Vagina (tissue), 2 donors: ENCODE measurements at regions not wholly inside any gene's neighbourhood (a gene's known extent, or its start where the extent isn't known, plus 50 kb on each side); places are given as distances from the start of the nearest gene placed in this dataset.

Source experiments
- DNase-seq, 2 donors: peaks; one replicate each; pipeline ENCODE4 v3.0.0-alpha.2; 2017; ENCODE audit errors: extremely low spot score in 2 of 2
- H3K27ac ChIP-seq: fragments of 200-600 bp; sonication (generic); one replicate; pipeline ENCODE4 v1.5.1; 2019
- H3K27me3 ChIP-seq: fragments of 200-600 bp; sonication (generic); one replicate; pipeline ENCODE4 v1.5.1; 2019
- H3K36me3 ChIP-seq, 2 donors: fragments of 200-600 bp; sonication (generic); one replicate each; pipeline ENCODE4 v1.5.1; 2017 to 2019
- H3K4me1 ChIP-seq: fragments of 200-600 bp; sonication (generic); one replicate; pipeline ENCODE4 v1.5.1; 2019
- H3K4me3 ChIP-seq, 2 donors: fragments of 200-600 bp; sonication (generic); 1 replicate in 1 of 2; 2 replicates in 1 of 2; pipeline ENCODE4 v1.5.1; 2016 to 2019
- H3K9me3 ChIP-seq: fragments of 200-600 bp; sonication (generic); one replicate; pipeline ENCODE4 v1.5.1; 2019
- POLR2A ChIP-seq, 2 donors: fragments of 450-650 bp; IDR thresholded peaks; one replicate each; pipeline ENCODE4 v1.6.1; 2017; ENCODE audit warnings: antibody characterized with exemption in 2 of 2, mild to moderate bottlenecking in 2 of 2, moderate library complexity in 2 of 2
- POLR2AphosphoS5 ChIP-seq, 2 donors: sonication (generic); formaldehyde crosslinking; IDR thresholded peaks; one replicate each; pipeline ENCODE4 v1.9.0; 2017; ENCODE audit warnings: antibody characterized with exemption in 2 of 2, mild to moderate bottlenecking in 2 of 2, low read depth in 1 of 2; ENCODE audit not compliant: insufficient read depth in 1 of 2
- intact Hi-C: fragments of 100-400 bp; cut with DNase I; formaldehyde crosslinking; loops from one replicate; pipeline ENCODE4 v1.15.1; 2023
- TF ChIP-seq, protein P1 (sequence below), 3 experiments: fragments of 450-650 bp in 2 of 3; fragments of 200-600 bp in 1 of 3; sonication (generic) in 1 of 3; IDR thresholded peaks; one replicate each; pipeline ENCODE4 v1.5.1; 2017 to 2019; ENCODE audit warnings: antibody characterized with exemption in 3 of 3, mild to moderate bottlenecking in 2 of 3, moderate library complexity in 2 of 3

DNA sequence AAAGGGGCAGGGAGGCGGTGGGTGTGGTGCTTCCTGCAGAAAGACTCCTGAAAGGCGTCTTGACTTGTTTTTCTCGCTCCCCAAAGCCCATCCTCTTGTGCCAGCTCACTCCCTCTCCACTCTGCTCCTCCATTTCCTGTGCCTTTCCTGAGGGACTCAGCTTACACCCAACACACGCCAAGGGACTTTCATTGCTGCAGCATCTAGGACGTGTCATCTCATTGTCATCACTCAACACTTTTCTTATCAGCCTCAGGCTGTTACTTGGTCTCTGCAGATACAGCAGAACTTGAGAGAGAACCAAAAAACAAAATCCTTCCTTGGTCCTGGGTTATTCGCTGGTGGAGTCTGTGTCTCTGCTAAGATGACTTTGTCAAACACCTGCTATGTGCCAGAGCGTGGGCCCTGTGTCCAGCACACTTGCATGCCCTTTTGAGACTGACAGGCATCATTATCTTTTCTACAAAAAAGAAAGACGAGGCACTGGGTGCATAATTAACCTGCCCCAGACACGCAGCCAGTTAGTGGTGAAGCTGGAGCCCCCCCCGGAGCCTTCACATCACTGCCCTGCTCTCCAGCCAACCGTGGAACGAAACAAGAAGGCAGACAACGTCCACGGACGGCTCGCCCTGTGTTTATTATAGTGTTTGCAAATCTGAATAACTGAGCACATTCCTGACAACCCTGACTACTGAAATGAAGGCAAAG is 261.7 kb upstream of the HDAC4 start:
- no peaks in the 10 kb centered on the region for H3K9me3 ChIP-seq
- DNase-seq, result no peak
- TF ChIP-seq POLR2A (IDR thresholded peaks at IDR 0.05) (no peak), POLR2AphosphoS5 (IDR thresholded peaks at IDR 0.05; ENCODE audit: insufficient read depth in 1 of 2, low read depth in 1 of 2) (no peak)
- TF ChIP-seq, protein P1, sequence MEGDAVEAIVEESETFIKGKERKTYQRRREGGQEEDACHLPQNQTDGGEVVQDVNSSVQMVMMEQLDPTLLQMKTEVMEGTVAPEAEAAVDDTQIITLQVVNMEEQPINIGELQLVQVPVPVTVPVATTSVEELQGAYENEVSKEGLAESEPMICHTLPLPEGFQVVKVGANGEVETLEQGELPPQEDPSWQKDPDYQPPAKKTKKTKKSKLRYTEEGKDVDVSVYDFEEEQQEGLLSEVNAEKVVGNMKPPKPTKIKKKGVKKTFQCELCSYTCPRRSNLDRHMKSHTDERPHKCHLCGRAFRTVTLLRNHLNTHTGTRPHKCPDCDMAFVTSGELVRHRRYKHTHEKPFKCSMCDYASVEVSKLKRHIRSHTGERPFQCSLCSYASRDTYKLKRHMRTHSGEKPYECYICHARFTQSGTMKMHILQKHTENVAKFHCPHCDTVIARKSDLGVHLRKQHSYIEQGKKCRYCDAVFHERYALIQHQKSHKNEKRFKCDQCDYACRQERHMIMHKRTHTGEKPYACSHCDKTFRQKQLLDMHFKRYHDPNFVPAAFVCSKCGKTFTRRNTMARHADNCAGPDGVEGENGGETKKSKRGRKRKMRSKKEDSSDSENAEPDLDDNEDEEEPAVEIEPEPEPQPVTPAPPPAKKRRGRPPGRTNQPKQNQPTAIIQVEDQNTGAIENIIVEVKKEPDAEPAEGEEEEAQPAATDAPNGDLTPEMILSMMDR (IDR thresholded peaks at IDR 0.05), result no peak
- peaks cover 20% of the 10 kb centered on the region for H3K4me1 ChIP-seq
- intact Hi-C loops, result no loop called here
- H3K4me3 ChIP-seq, result no peak overlapping the region
- H3K36me3 ChIP-seq, result no peaks in the 10 kb centered on the region
- no peaks in the 10 kb centered on the region for H3K27me3 ChIP-seq
- H3K27ac ChIP-seq, result no peak overlapping the region

DNA sequence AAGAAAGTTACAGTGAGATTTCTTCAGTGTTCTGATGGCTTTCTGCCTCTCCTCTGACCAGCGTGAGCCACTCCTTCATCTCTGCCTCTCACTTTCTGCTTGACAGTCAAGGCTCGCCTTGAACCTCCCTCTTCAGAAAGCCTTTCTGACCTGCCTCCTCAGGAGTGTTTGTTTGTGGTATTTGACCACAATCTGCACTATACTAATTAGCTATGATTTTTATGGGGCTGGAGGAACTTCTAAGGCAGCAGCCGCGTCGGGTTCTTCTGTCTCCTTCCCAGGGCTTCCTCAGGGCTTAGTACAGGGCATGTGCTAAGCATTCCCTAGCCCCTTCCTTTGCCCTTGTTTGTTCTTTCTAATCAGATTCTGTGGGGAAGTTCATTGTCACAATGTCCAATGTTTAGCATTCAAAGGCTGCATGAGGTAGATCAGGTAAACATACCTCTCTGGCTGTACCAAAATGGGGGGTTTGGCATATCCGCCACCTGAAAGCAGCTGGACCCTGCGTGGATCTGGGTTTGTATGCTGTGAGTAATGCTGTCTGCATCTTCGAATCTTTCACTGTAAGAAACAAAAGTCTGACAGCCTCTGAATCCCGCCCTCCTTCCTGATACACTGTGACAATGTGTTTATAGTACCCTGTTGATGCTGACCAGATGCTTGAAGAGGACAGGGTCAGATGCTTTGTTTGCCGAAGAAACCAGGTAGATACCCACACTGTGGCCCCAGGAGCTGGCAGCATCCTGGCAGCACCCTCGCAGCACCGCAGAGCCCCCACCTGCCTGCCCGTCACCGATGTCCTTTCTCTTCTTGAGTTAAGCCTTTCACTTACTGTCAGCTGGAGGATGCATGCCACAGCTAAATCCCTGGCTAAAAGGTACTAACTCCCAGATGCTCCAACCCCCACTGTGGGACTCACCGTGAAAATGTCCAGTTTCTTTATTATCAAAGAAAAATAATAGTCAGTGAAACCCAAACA is 260.8 kb upstream of the HDAC4 start:
- DNase-seq, result peak; percentile 25 to 56
- Histone ChIP-seq H3K4me1 (peaks cover 20% of the 10 kb centered on the region), H3K27ac (no peak overlapping the region), H3K4me3 (no peak overlapping the region), H3K36me3 (no peaks in the 10 kb centered on the region), H3K27me3 (no peaks in the 10 kb centered on the region), H3K9me3 (no peaks in the 10 kb centered on the region)
- intact Hi-C loops, result no loop called here
- TF ChIP-seq POLR2AphosphoS5 (IDR thresholded peaks at IDR 0.05; ENCODE audit: insufficient read depth in 1 of 2, low read depth in 1 of 2) (no peak), POLR2A (IDR thresholded peaks at IDR 0.05) (no peak)
- TF ChIP-seq, protein P1 (IDR thresholded peaks at IDR 0.05), result no peak

DNA sequence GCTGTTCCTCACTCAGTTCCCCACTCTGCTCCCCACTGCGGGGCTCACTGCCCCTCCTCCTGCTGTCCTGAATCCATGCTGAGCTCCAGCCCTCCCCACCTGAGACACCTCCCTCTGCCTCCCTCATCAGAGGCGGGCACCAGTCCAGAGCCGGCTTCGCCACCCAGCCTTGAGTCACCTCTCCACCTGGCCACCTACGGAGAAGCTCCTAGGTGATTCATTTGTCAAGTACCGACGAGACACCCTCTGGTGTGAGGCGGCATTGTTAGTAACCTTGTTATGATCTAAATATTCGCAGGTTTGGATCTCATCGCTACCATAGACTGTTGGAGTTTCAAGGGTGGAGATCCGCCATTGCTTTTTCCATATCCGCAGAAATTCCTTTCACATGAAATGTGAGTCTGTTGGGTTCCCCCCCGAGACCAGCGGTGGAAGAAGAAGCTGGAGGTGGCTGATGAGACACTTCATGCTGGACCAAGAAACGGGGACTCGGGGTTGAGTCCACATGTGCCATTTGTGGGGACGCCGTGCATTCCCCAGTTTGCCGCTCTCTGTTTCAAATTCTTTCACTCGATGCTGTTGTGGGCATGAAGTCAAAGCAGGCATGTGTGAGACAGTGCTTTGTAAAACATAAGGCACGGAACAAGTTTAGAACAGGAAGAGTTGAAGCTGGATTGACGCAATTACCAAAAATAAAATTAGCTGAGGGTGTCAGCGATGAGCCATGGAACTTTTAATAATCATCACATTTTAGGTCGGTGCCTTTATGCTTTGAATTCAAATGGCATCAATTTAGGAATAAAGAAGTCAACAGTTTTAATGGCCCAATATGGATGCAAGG is 259.8 kb upstream of the HDAC4 start:
- Histone ChIP-seq H3K36me3 (no peaks in the 10 kb centered on the region), H3K4me3 (no peak overlapping the region), H3K9me3 (no peaks in the 10 kb centered on the region), H3K27me3 (no peaks in the 10 kb centered on the region), H3K4me1 (peaks cover 20% of the 10 kb centered on the region), H3K27ac (no peak overlapping the region)
- peak in 1 of 2 donors; percentile 94 for DNase-seq
- TF ChIP-seq POLR2A (IDR thresholded peaks at IDR 0.05) (no peak), POLR2AphosphoS5 (IDR thresholded peaks at IDR 0.05; ENCODE audit: insufficient read depth in 1 of 2, low read depth in 1 of 2) (no peak)
- TF ChIP-seq, protein P1 (IDR thresholded peaks at IDR 0.05), result no peak
- intact Hi-C loops, result no loop called here

DNA sequence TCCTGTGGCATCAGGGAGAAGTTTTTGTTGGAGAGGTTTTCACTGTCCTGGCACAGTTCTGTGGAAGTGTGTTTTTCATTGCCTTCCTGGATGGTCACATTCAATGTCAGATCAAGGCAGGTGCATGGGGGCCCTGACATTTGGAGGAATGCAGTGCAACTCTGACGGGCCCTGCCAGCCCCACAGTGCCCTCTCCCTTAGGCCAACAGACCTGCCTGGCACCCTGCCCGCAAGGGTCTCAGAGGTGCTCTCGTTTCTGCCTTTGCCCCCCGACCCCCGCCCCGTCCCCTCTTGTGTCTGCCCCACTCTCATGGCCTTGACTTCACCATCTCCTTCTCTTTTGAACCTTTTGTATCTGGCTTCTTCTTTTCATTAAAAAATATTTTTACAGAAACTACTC is 257.2 kb upstream of the HDAC4 start:
- Histone ChIP-seq H3K4me1 (peaks cover 20% of the 10 kb centered on the region), H3K9me3 (no peaks in the 10 kb centered on the region), H3K36me3 (no peaks in the 10 kb centered on the region), H3K27ac (no peak overlapping the region), H3K27me3 (no peaks in the 10 kb centered on the region), H3K4me3 (no peak overlapping the region)
- TF ChIP-seq POLR2A (IDR thresholded peaks at IDR 0.05) (no peak), POLR2AphosphoS5 (IDR thresholded peaks at IDR 0.05; ENCODE audit: insufficient read depth in 1 of 2, low read depth in 1 of 2) (no peak)
- TF ChIP-seq, protein P1 (IDR thresholded peaks at IDR 0.05), result no peak
- intact Hi-C loops, result no loop called here
- DNase-seq, result peak in 1 of 2 donors; percentile 77
